ENCODE measurements at regions not wholly inside any gene's neighbourhood (a gene's known extent, or its start where the extent isn't known, plus 50 kb on each side); places are given as distances from the start of the nearest gene placed in this dataset.

DNA sequence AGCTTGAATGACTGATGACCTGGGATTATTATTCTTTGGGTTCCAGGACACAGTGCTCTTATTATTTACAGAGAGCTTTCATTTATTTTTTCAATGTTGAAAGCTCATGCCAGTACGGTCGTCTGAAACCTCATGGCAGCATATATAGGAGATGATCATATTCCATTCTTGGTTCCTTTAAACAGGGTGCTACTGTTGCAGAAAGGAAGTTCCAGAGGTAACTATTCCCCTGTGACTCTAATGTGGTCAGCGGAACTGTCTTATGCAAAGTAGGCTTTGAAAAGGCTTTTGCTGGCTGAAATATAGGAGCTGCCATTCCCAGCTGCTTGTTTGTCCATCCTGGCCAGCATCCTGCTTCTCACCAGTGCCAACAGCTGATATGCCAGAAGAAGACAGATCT lies 208.3 kb upstream of the LEF1 start:
- CTCF ChIA-PET = no interaction called here
- Mint-ChIP-seq H3K27me3 (ENCODE audit: low read depth) (peaks cover 15% of the 10 kb centered on the region), H3K27ac (no peak overlapping the region), H3K4me3 (no peak overlapping the region), H3K9me3 (ENCODE audit: insufficient read depth) (peaks cover 4% of the 10 kb centered on the region), H3K4me1 (ENCODE audit: low read depth) (peaks cover 15% of the 10 kb centered on the region), H3K36me3 (ENCODE audit: low read depth) (no peaks in the 10 kb centered on the region)
- POLR2A ChIA-PET = no interaction called here
- DNase-seq = no peak
- no peak for ATAC-seq

DNA sequence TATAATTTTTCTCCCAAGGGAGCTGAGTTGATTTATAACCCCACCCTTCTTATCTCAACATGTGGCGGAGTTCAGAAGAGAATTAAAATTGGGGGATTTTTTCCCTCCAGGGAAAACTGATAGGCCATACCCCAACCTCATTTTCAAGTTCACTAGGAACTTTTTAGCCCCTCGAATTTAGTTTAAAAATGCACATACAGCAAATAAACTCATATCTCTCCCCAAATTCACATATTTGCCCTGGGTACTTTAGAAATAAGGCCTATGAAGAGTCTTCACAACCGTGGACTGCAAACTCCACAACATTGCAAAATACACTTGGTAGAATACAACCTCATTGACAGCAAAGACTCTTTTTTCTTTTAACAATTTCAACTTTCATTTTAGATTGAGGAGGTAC lies 206.7 kb upstream of the LEF1 start:
- ATAC-seq = no peak
- ChIA-PET CTCF (interaction anchor here (0.9 to 1.6 kb wide), 2 partner anchors 20 to 197 kb away, joined by 5 to 7 read pairs; no protein-coding TSS in a partner anchor), POLR2A (no interaction called here)
- Mint-ChIP-seq H3K36me3 (ENCODE audit: low read depth) (no peaks in the 10 kb centered on the region), H3K9me3 (ENCODE audit: insufficient read depth) (peaks cover 4% of the 10 kb centered on the region), H3K4me1 (ENCODE audit: low read depth) (peaks cover 31% of the 10 kb centered on the region), H3K4me3 (no peak overlapping the region), H3K27ac (no peak overlapping the region), H3K27me3 (ENCODE audit: low read depth) (peaks cover 22% of the 10 kb centered on the region)
- DNase-seq = no peak

DNA sequence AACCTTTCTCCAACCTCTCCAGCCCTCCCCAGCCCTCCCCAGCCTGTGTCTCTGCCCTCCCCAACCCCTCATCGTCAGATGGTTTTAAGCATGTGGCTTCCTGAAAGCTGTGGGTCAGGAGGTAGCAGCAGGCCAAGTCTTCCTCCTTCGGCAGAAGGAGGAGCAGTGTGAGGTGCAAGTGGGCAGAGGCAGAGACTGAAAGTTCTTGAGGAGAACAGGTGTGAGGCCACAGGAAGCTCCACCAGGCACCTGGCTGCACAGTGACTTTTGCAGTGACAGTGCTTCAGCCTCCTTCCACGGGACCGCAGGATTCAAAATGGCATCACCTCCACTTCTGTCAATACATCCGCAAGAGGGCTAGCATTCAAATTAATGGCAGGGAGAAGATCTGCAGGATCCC lies 203.9 kb upstream of the LEF1 start:
- Mint-ChIP-seq H3K27ac (peak overlapping the region; percentile 13), H3K36me3 (ENCODE audit: low read depth) (no peaks in the 10 kb centered on the region), H3K4me3 (no peak overlapping the region), H3K27me3 (ENCODE audit: low read depth) (peaks cover 37% of the 10 kb centered on the region), H3K9me3 (ENCODE audit: insufficient read depth) (no peaks in the 10 kb centered on the region), H3K4me1 (ENCODE audit: low read depth) (peaks cover 46% of the 10 kb centered on the region)
- ATAC-seq (peak; percentile 65), DNase-seq (peak; percentile 60)
- CTCF ChIA-PET = interaction anchor here (1.1 to 1.5 kb wide), 3 partner anchors 12 to 200 kb away, joined by 3 to 4 read pairs (median 3); no protein-coding TSS in a partner anchor
- POLR2A ChIA-PET = interaction anchor here (2.1 kb wide), 1 partner anchor 12 kb away, joined by 8 read pairs; no protein-coding TSS in a partner anchor

DNA sequence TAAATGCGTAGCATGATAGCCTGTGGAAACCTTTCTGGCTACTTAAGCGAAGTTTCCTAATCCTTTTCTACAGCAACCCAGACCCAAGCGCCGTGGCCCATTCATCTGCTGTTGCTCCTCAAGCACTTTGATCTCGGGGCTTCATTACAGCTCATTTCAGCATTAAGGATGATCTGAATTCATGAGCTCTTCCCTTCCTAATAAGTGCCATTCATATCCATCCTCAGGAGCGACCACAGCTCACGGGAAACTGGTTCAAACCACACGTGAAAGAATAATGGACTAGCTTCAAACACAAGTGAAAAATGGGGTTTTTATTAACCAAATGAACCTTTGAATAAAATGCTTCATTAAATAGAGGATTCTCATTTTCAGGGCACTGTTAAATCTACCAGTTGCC lies 202.6 kb upstream of the LEF1 start:
- H3K9me3 Mint-ChIP-seq (ENCODE audit: insufficient read depth) = no peaks in the 10 kb centered on the region
- ChIA-PET POLR2A (interaction anchor here (2.1 kb wide), 1 partner anchor 11 kb away, joined by 8 read pairs; no protein-coding TSS in a partner anchor), CTCF (interaction anchor here (0.6 to 2.4 kb wide), 3 partner anchors 11 to 351 kb away, joined by 3 to 7 read pairs (median 3); no protein-coding TSS in a partner anchor)
- no peaks in the 10 kb centered on the region for H3K36me3 Mint-ChIP-seq (ENCODE audit: low read depth)
- DNase-seq (no peak), ATAC-seq (no peak)
- H3K4me1 Mint-ChIP-seq (ENCODE audit: low read depth) = peaks cover 47% of the 10 kb centered on the region
- H3K27me3 Mint-ChIP-seq (ENCODE audit: low read depth) = peaks cover 38% of the 10 kb centered on the region
- H3K27ac Mint-ChIP-seq = no peak overlapping the region
- no peak overlapping the region for H3K4me3 Mint-ChIP-seq

DNA sequence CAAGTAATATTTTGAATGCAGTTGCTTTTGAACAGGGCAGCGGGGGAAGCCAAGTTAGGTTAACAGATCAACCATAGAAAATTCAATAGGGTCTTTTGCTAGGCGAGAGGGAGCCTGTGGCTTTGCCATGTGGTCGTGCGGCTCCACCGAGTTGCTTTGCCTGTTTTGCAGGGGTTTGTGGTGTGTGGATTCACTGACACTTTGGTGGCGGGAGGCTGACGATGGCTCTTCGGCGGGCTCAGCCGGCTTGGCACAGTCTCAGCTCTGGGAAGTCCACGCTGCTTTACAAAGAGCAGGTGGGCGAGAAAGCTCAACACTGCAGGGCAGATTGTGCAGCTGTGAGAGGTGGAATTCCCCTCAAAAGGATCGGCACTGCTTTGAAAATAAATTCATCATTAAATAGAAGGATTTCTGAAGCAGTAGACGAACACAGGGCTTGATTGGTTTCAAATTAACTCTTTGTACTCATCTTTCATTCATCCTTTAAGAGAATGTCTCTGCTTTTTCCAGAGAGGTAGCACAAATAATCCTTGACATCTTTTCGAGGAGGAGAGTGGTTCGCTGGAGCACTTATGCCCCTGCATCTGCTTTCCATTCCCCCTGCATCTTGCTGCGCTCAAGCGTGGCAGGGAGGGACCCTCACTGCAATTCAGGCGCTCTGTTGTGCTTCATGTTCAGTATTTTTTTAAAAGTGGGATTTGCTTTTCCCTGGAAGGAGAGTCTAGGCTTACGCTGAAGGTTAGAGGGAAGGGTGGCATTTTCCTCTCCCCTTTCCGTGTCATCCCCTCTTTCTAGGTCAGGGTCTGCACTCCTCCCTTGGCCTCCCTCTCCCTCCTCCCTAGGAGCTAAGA lies 201.8 kb upstream of the LEF1 start:
- H3K27ac Mint-ChIP-seq = peak overlapping the region; percentile 41
- POLR2A ChIA-PET = no interaction called here
- DNase-seq = peak; percentile 55
- CTCF ChIA-PET = interaction anchor here (1.5 to 2.4 kb wide), 2 partner anchors 9 to 10 kb away, joined by 6 to 7 read pairs; no protein-coding TSS in a partner anchor
- peaks cover 41% of the 10 kb centered on the region for H3K27me3 Mint-ChIP-seq (ENCODE audit: low read depth)
- H3K4me1 Mint-ChIP-seq (ENCODE audit: low read depth) = peaks cover 48% of the 10 kb centered on the region
- peak overlapping the region; percentile 72 for H3K4me3 Mint-ChIP-seq
- no peaks in the 10 kb centered on the region for H3K9me3 Mint-ChIP-seq (ENCODE audit: insufficient read depth)
- H3K36me3 Mint-ChIP-seq (ENCODE audit: low read depth) = no peaks in the 10 kb centered on the region
- peak; percentile 72 for ATAC-seq

DNA sequence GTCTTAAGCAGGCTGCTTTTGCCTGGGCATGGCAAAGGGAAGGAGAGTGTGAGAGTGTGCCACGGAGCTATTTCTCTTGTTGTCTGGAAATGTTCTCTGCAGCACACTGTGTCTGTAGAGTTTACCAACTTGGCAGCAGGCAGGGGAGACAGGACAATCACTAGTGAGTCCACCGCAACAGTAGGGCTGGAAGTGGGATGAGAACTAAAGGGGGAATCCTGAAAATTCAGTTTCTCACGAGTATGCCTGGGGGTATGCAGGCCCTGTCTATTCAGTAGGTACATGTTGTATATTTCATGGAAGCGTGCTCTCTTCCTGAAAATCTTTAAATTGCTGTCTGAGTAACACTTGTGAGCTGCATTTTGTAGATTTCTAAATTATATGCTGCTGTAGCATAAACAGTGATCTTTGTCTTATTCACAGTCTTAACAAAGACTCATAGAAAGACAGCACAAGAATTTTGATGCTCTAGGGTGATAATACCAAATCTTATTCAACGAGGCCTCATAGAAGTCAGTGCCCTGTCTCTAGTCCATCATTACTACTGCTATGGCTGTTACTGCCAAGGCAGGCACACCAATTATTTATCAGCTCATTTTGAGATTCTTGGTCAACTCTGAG lies 200.4 kb upstream of the LEF1 start:
- Mint-ChIP-seq H3K4me1 (ENCODE audit: low read depth) (peaks cover 48% of the 10 kb centered on the region), H3K27ac (no peak overlapping the region), H3K36me3 (ENCODE audit: low read depth) (no peaks in the 10 kb centered on the region), H3K27me3 (ENCODE audit: low read depth) (peaks cover 49% of the 10 kb centered on the region), H3K9me3 (ENCODE audit: insufficient read depth) (no peaks in the 10 kb centered on the region), H3K4me3 (no peak overlapping the region)
- ATAC-seq (no peak), DNase-seq (no peak)
- POLR2A ChIA-PET = interaction anchor here (0.6 kb wide), 1 partner anchor 644 kb away, joined by 3 read pairs; no protein-coding TSS in a partner anchor
- CTCF ChIA-PET = interaction anchor here (0.6 to 2.4 kb wide), 4 partner anchors 8 to 27 kb away, joined by 3 to 7 read pairs (median 5); no protein-coding TSS in a partner anchor

DNA sequence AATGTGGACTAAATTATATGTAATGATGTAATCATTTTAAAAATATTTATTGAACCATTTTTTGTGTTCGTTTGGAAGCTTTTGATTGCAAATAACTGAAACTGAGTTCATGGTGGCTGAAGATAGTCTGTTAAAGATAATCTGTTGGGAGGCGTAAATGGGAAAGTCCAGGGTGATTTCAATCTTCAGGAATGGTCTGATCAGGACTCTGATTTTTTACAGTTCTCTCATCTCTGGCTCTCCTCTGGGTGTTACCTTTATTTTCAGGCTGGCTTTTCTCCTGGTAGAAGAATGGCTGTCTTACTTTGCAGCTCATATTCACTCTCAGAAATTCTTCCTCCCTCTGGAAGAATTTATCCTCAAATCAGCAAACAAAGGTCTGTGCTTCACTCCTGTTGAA lies 199.0 kb upstream of the LEF1 start:
- Mint-ChIP-seq H3K4me1 (ENCODE audit: low read depth) (peaks cover 40% of the 10 kb centered on the region), H3K4me3 (no peak overlapping the region), H3K9me3 (ENCODE audit: insufficient read depth) (no peaks in the 10 kb centered on the region), H3K27me3 (ENCODE audit: low read depth) (peaks cover 53% of the 10 kb centered on the region), H3K36me3 (ENCODE audit: low read depth) (no peaks in the 10 kb centered on the region), H3K27ac (no peak overlapping the region)
- peak; percentile 6 for DNase-seq
- no peak for ATAC-seq
- ChIA-PET POLR2A (interaction anchor here (0.6 to 1.2 kb wide), 3 partner anchors 12 to 313 kb away, joined by 3 to 5 read pairs (median 3); no protein-coding TSS in a partner anchor), CTCF (interaction anchor here (0.7 to 1.4 kb wide), 4 partner anchors 12 to 337 kb away, joined by 3 read pairs; no protein-coding TSS in a partner anchor)

DNA sequence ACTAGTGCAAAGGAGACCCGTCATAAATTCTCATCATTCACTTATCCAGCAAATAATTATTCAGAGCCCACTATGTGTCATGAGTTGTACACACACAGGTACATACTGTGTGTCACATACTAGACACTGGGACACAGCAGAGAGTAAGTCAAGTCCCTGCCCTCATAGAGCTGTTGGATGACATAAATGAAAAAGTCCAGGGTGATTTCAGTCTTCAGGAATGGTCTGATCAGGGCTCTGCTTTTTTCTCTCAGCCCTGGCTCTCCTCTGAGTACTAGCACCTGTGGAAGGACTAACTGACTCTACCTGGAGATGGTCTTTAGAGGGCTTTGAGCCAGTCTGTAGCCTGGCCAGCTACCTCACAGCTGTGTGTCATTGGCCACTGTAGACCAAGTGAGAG lies 198.0 kb upstream of the LEF1 start:
- no peak overlapping the region for H3K27ac Mint-ChIP-seq
- no peaks in the 10 kb centered on the region for H3K9me3 Mint-ChIP-seq (ENCODE audit: insufficient read depth)
- H3K4me3 Mint-ChIP-seq = no peak overlapping the region
- H3K4me1 Mint-ChIP-seq (ENCODE audit: low read depth) = peaks cover 36% of the 10 kb centered on the region
- POLR2A ChIA-PET = interaction anchor here (0.5 kb wide), 1 partner anchor 198 kb away, joined by 3 read pairs; no protein-coding TSS in a partner anchor
- CTCF ChIA-PET = interaction anchor here (0.6 to 1.4 kb wide), 6 partner anchors 11 to 336 kb away, joined by 3 to 4 read pairs (median 3); no protein-coding TSS in a partner anchor
- no peaks in the 10 kb centered on the region for H3K36me3 Mint-ChIP-seq (ENCODE audit: low read depth)
- H3K27me3 Mint-ChIP-seq (ENCODE audit: low read depth) = peaks cover 63% of the 10 kb centered on the region
- ATAC-seq = no peak
- no peak for DNase-seq

DNA sequence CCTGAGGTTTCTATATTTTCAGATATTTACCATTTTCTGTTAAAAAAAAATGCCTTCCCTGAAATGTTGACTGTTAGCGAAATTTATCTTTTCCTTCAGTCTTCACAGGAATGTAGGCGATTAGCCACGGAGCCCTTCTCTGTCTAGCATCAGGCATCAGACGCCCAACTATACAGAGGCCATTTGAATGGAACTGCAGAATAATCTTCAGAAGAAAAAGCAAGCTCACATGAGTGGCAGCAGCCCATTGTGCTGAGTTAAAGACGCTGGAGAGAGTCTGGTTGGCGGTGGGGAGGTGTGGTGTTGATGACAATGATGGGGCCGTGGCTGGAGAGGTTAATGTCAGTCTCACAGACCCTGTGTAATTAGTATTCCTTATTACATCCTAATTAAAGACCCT lies 196.8 kb upstream of the LEF1 start:
- no peak overlapping the region for H3K4me3 Mint-ChIP-seq
- ATAC-seq = no peak
- DNase-seq = no peak
- ChIA-PET CTCF (no interaction called here), POLR2A (no interaction called here)
- H3K36me3 Mint-ChIP-seq (ENCODE audit: low read depth) = no peaks in the 10 kb centered on the region
- peaks cover 53% of the 10 kb centered on the region for H3K27me3 Mint-ChIP-seq (ENCODE audit: low read depth)
- no peaks in the 10 kb centered on the region for H3K9me3 Mint-ChIP-seq (ENCODE audit: insufficient read depth)
- H3K27ac Mint-ChIP-seq = no peak overlapping the region
- H3K4me1 Mint-ChIP-seq (ENCODE audit: low read depth) = peaks cover 36% of the 10 kb centered on the region

DNA sequence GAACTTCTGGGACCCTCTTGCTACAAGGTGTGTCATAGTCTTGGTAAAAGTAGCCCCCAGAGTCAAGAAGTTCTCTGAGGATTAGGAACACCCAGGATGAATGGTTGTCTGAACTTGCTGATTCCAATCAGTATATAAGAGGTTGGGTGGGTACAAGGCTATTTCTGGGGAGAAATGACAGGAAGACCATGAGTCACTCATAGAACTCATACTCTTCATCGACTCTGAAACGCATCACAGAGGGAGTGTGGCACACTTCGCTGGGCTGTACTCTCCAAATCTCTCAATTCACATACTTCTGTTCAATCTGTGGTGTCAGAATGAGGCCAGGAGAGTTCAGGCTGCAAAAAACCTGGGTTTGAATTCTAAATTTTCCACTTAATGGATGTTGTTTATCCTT lies 193.2 kb upstream of the LEF1 start:
- H3K36me3 Mint-ChIP-seq (ENCODE audit: low read depth) = no peaks in the 10 kb centered on the region
- no peak for DNase-seq
- no peak overlapping the region for H3K27ac Mint-ChIP-seq
- no peak overlapping the region for H3K4me3 Mint-ChIP-seq
- ChIA-PET POLR2A (no interaction called here), CTCF (interaction anchor here (1.2 kb wide), 1 partner anchor 226 kb away, joined by 3 read pairs; no protein-coding TSS in a partner anchor)
- peaks cover 50% of the 10 kb centered on the region for H3K4me1 Mint-ChIP-seq (ENCODE audit: low read depth)
- no peaks in the 10 kb centered on the region for H3K9me3 Mint-ChIP-seq (ENCODE audit: insufficient read depth)
- peaks cover 33% of the 10 kb centered on the region for H3K27me3 Mint-ChIP-seq (ENCODE audit: low read depth)
- ATAC-seq = no peak

DNA sequence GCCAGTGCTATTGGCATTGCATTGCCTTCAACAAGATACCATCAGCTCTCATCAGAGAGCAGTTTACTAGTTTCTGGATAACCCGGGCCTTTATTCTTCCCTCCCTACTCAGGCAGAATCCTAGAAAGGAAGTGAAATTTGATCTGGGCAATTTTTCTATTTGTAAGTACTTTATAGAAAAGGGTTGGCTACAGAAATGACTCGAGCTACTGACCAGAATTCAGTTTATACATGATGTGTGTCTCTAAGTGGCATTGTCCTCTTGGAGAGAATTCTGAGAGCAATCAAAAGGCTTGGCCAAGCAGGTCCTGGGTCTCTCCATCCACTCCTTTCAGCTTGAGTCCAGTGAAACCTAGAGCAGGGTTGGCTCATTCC lies 192.7 kb upstream of the LEF1 start:
- ChIA-PET POLR2A (interaction anchor here (1.8 kb wide), 1 partner anchor 11 kb away, joined by 8 read pairs; no protein-coding TSS in a partner anchor), CTCF (interaction anchor here (0.6 to 1.2 kb wide), 3 partner anchors 9 to 227 kb away, joined by 3 to 6 read pairs (median 4); no protein-coding TSS in a partner anchor)
- DNase-seq (no peak), ATAC-seq (no peak)
- H3K36me3 Mint-ChIP-seq (ENCODE audit: low read depth) = no peaks in the 10 kb centered on the region
- peaks cover 29% of the 10 kb centered on the region for H3K27me3 Mint-ChIP-seq (ENCODE audit: low read depth)
- H3K9me3 Mint-ChIP-seq (ENCODE audit: insufficient read depth) = no peaks in the 10 kb centered on the region
- no peak overlapping the region for H3K4me3 Mint-ChIP-seq
- H3K4me1 Mint-ChIP-seq (ENCODE audit: low read depth) = peaks cover 53% of the 10 kb centered on the region
- H3K27ac Mint-ChIP-seq = no peak overlapping the region
